Adipocyte (in vitro differentiated cells): ENCODE measurements at regions not wholly inside any gene's neighbourhood (a gene's known extent, or its start where the extent isn't known, plus 50 kb on each side); places are given as distances from the start of the nearest gene placed in this dataset.

Experiments
- DNase-seq: peaks from one replicate; pipeline ENCODE4 v3.0.0-alpha.2; 2015; ENCODE audit warnings: low read depth
- H3K27me3 ChIP-seq: replicated peaks from 2 replicates; pipeline ENCODE4 v1.7.0; 2013; ENCODE audit warnings: mild to moderate bottlenecking, low read length, moderate library complexity; ENCODE audit not compliant: control insufficient read depth, insufficient read depth
- H3K36me3 ChIP-seq: 2 replicates; pipeline ENCODE4 v1.7.0; 2013; ENCODE audit warnings: low read length, mild to moderate bottlenecking, moderate library complexity; ENCODE audit not compliant: control insufficient read depth, insufficient read depth, severe bottlenecking
- H3K4me1 ChIP-seq: 2 replicates; pipeline ENCODE4 v1.7.0; 2013; ENCODE audit warnings: mild to moderate bottlenecking, low read length, moderate library complexity; ENCODE audit not compliant: control insufficient read depth, insufficient read depth
- H3K4me3 ChIP-seq: 2 replicates; pipeline ENCODE4 v1.7.0; 2013; ENCODE audit warnings: mild to moderate bottlenecking, low read length, moderate library complexity
- H3K9ac ChIP-seq: 2 replicates; pipeline ENCODE4 v1.7.0; 2013; ENCODE audit warnings: mild to moderate bottlenecking, low read length, moderate library complexity
- H3K9me3 ChIP-seq: 2 replicates; pipeline ENCODE4 v1.7.0; 2013; ENCODE audit warnings: mild to moderate bottlenecking, low read length, moderate library complexity; ENCODE audit not compliant: control insufficient read depth

DNA sequence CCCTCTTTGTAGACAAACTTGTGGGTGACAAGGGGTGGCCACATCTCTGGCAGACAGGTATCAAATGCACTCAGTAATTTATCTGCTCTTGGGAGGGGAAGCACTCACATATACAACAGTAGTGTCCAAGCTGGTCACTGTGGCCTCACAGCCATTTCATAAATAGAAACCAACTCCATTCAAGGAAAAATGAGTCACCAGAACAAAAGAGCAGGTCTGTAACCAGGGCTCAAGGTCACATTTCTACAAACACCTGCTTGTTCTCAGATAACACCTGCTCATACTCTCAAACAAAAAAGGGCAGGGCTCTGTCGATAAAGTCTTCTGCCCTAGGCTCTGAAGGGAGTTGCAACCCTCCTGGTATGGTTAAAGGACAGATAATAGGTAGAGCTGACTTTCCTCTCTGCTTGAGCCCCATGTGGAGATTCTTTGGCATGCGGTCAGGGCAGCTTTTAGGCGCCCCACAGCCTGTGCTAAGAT, 459.0 kb downstream of the BCL11A start:
- H3K4me1 ChIP-seq: no peaks in the 10 kb centered on the region
- H3K36me3 ChIP-seq: no peaks in the 10 kb centered on the region
- no peak overlapping the region for H3K4me3 ChIP-seq
- H3K27me3 ChIP-seq: no peaks in the 10 kb centered on the region
- H3K9ac ChIP-seq: no peak overlapping the region
- DNase-seq: no peak
- H3K9me3 ChIP-seq: peaks cover 2% of the 10 kb centered on the region

DNA sequence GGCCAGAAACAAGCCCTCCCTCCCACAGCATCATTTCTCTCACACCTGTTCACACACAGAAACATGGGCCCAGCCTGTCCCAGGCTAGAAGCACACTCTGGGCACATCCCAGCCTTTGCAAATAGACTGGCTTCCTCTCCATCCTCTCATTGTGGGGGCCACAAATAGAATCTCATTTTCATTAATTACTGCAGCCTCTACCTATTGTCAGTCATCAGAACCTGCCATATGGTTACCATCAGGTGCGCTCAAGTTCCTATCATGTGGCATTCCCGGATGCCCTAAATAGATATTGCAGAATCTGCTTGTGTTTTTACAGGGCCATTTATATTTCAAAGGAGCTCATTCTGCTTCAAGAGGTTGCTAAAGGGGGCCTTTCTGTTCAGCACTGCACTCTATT, 460.7 kb downstream of the BCL11A start:
- no peak overlapping the region for H3K9ac ChIP-seq

DNA sequence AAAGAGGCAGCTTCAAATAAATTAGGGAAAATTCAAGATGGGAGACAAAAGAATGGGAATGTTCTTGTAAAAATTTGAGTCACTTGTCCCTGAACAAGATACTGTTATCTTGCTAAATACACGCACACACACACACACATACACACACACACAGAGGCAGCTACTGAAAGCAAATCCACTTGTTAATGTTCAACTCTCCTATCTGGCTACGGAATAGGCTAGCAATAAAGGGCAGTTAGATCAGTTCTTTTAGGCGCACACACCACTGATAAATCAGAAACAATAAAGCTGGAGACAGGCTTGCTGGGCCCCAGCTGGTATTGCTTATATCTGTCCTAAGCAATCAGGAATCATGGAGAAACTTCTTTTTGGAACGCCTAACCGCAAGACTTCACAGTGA, 461.6 kb downstream of the BCL11A start:
- no peak for DNase-seq
- H3K4me3 ChIP-seq: no peak overlapping the region
- peaks cover 2% of the 10 kb centered on the region for H3K9me3 ChIP-seq
- no peaks in the 10 kb centered on the region for H3K4me1 ChIP-seq
- no peaks in the 10 kb centered on the region for H3K36me3 ChIP-seq
- no peak overlapping the region for H3K9ac ChIP-seq
- H3K27me3 ChIP-seq: no peaks in the 10 kb centered on the region

More for the DNA sequence above, 460.7 kb downstream of the BCL11A start:
- Histone ChIP-seq H3K27me3 (no peaks in the 10 kb centered on the region), H3K9me3 (peaks cover 2% of the 10 kb centered on the region), H3K4me3 (no peak overlapping the region), H3K36me3 (no peaks in the 10 kb centered on the region), H3K4me1 (no peaks in the 10 kb centered on the region)
- DNase-seq: no peak

DNA sequence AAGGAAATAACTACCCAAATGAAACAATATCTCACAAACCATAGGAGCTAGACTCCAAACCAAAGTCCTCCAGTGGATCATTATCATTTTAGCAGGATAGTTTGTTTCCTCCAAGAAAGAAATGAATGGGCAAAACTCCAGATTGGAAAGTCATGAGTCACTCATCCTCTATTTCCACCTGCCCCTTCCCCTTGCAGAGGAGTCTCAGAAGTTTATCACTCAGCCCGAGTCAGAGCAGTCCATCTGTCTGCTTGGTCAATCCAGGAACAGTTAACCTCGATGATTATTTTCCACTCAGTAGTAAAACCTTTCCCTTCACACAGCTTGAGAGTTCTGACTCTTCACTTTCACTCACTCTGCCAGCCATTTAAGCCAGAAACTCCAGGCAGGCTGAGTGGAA, 462.2 kb downstream of the BCL11A start:
- Histone ChIP-seq H3K4me3 (no peak overlapping the region), H3K27me3 (no peaks in the 10 kb centered on the region), H3K9me3 (peaks cover 2% of the 10 kb centered on the region), H3K4me1 (no peaks in the 10 kb centered on the region), H3K36me3 (no peaks in the 10 kb centered on the region), H3K9ac (no peak overlapping the region)
- no peak for DNase-seq

DNA sequence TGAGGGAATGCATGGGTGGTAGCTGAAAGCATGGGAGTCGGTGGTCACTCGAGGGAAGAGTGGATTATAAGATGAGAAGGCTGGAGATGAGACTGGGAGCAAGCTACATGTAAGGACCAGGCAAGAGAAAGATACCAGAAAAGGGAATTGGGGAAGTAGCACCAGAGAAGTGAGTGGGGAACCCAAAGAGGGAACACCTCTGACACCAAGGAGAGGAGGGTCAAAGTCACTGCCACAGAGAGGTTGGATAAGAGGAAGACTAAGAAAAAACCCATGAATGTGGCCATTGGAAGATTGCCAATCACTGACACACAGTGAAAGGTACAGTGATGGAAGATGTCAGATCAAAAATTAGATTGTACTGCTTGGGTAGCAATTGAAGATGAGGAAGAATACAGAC, 473.9 kb downstream of the BCL11A start:
- H3K4me1 ChIP-seq: no peaks in the 10 kb centered on the region
- H3K9ac ChIP-seq: no peak overlapping the region
- H3K36me3 ChIP-seq: no peaks in the 10 kb centered on the region
- DNase-seq: no peak
- no peak overlapping the region for H3K4me3 ChIP-seq
- H3K27me3 ChIP-seq: no peaks in the 10 kb centered on the region
- no peaks in the 10 kb centered on the region for H3K9me3 ChIP-seq

DNA sequence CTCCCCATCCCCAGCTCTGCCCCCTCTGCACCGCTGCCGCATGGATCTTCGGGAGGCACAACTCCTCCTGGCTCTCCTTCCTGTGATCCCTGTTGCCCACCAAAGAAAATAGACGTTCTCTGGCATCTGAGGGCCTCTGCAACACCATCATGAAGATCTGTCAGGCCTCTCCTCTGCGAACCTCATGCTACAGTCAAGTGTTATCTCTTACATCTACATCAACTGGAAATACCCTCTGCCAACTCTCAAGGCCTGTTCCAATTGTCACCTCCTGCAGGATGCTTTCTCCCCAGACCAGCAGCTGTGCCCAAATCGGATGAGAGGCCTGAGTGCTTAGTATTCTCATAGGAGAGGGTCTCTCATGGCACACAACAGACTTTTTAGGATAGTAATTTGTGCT, 478.4 kb downstream of the BCL11A start:
- Histone ChIP-seq H3K4me1 (no peaks in the 10 kb centered on the region), H3K9ac (no peak overlapping the region), H3K27me3 (no peaks in the 10 kb centered on the region), H3K9me3 (no peaks in the 10 kb centered on the region), H3K4me3 (no peak overlapping the region), H3K36me3 (no peaks in the 10 kb centered on the region)
- DNase-seq: no peak

DNA sequence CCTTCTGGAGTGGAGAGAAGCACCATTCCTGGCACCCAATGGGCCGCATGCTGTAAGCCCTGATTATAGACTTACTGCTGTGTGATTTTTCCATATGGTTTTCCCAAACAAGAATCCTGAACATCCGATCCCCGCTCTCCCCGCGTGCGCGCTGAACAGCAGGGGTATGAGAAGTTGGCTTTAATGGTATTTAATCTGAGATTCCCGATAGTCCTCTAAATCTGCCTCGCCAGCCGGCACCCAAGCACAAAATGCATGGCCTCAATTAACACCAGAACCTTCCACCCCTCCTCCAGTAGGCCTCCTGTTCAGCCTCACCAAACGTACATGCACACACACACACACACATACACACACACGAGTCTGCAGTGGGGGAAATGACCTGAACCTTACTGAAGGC, 480.3 kb downstream of the BCL11A start:
- no peak for DNase-seq
- Histone ChIP-seq H3K9ac (no peak overlapping the region), H3K4me3 (no peak overlapping the region), H3K9me3 (no peaks in the 10 kb centered on the region), H3K4me1 (no peaks in the 10 kb centered on the region), H3K36me3 (no peaks in the 10 kb centered on the region), H3K27me3 (peaks cover 8% of the 10 kb centered on the region)

DNA sequence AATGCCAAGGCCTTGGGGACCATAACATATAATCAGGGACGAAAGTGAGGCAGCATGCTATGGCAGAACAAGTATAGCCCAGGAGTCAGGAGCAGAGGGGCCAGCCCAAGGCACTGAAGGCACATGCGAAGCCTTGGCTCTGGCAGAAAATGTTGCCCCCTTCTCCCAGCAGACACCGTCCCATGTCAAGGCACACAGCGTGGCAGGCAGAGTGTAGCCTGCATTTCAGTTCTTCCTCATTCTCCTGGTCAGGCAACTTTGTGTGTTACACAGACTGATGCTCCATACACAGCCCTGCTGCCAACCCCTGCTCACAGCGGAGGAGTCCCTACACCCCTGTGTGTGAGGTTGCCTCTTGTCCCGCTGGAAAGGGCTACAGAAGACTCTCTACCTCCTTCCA, 480.8 kb downstream of the BCL11A start:
- DNase-seq: no peak
- Histone ChIP-seq H3K27me3 (peaks cover 12% of the 10 kb centered on the region), H3K4me1 (no peaks in the 10 kb centered on the region), H3K4me3 (no peak overlapping the region), H3K36me3 (no peaks in the 10 kb centered on the region), H3K9ac (no peak overlapping the region), H3K9me3 (no peaks in the 10 kb centered on the region)

DNA sequence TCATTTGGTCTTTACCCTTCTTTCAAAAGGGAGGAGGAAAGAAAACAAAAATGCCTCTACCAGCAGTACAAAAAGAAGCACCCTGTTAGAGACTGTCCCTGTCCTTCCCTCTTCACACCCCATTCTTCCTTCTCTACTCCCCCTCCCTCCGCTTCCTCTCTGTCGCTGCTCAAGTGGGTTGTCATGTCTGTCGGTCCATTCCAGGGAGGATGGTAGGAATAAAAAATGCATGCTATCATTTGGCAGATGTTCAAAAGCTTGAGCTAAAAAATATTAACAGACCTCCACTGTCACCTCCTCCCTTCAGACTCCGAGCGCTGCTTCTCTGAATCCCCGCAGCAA, 482.0 kb downstream of the BCL11A start:
- Histone ChIP-seq H3K9me3 (no peaks in the 10 kb centered on the region), H3K4me3 (no peak overlapping the region), H3K27me3 (peaks cover 12% of the 10 kb centered on the region), H3K36me3 (no peaks in the 10 kb centered on the region), H3K4me1 (no peaks in the 10 kb centered on the region), H3K9ac (no peak overlapping the region)
- no peak for DNase-seq

DNA sequence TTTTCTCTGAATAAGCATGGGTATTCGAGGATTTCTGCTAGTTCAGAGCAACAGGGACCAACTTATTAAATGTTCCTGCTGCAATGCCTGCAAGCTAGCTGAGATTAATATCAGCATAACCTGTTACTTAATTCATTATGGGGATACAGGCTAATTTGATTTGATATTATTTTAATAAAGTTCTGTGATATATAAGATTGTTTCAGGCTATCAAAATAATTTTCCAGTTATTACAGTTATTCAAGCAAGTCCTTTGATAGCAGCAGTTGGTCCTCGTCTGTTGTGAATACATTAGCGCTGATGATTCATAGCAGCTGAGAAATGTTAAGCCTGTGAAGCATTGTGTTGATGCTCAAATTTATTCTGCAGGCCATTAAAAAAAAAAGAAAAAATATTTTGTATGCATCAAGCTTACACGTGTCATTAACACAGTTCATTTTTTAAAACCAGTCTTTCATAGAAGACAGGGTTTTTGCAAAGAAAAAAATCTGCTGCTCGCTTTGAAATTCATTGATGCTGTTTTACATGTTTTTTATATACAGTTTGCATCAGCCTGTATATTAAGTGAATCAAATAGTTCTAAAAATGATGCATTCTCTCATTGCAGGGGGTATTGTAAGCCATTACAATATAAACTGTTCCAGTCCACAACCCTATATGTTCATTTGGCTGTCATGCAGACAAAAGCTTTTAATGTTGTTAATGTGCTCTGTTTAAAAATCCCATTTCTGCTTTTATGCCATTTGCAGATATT, 482.5 kb downstream of the BCL11A start:
- Histone ChIP-seq H3K9ac (no peak overlapping the region), H3K36me3 (no peaks in the 10 kb centered on the region), H3K4me3 (no peak overlapping the region), H3K4me1 (no peaks in the 10 kb centered on the region), H3K27me3 (peaks cover 12% of the 10 kb centered on the region), H3K9me3 (no peaks in the 10 kb centered on the region)
- no peak for DNase-seq

DNA sequence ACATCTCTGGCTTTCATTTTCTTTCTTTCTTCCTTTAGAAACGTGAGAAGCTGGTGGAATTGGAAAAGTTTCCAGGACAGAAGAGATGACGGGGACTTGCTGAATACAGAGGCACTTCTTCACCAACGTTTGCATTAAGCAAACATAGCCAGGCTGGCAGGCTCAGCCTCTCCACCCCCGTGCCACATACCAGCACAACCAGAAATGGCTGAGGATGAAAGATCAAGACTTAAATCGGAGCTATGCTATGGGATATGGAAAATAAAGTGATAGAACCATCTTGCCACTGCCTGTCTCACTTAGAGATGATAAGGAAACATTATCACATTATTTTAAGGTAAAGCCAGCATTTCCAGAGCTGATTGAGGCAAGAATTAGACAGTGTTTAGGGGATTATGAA, 483.3 kb downstream of the BCL11A start:
- no peak overlapping the region for H3K9ac ChIP-seq
- no peak for DNase-seq
- no peaks in the 10 kb centered on the region for H3K4me1 ChIP-seq
- H3K36me3 ChIP-seq: no peaks in the 10 kb centered on the region
- no peak overlapping the region for H3K4me3 ChIP-seq
- peaks cover 12% of the 10 kb centered on the region for H3K27me3 ChIP-seq
- no peaks in the 10 kb centered on the region for H3K9me3 ChIP-seq

DNA sequence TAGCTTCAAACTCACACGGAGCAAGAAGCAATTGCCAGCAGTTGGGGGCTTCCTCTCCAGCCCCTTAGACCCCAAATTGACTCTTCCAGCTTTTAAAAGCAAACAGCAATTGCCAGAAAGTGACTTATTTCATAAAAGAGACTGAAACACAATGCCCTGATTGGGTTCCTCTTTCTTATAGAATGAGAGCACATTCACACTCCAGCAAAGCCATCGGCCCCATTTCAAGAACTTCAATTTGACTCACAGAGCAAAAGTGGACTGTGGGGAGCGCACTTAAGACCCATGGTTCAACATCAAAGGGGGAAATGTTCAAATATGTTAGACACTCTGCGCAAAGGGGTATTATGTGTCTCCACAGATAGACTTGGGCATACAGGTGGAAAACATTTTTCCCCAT, 484.7 kb downstream of the BCL11A start:
- no peak overlapping the region for H3K4me3 ChIP-seq
- no peaks in the 10 kb centered on the region for H3K9me3 ChIP-seq
- DNase-seq: no peak
- no peaks in the 10 kb centered on the region for H3K4me1 ChIP-seq
- H3K36me3 ChIP-seq: no peaks in the 10 kb centered on the region
- peaks cover 12% of the 10 kb centered on the region for H3K27me3 ChIP-seq
- H3K9ac ChIP-seq: no peak overlapping the region
